ENCODE measurements at regions not wholly inside any gene's neighbourhood (a gene's known extent, or its start where the extent isn't known, plus 50 kb on each side); places are given as distances from the start of the nearest gene placed in this dataset.

- ATAC-seq: no peak
Observed at GRCh38 chr20:23165964-23166363, 79.8 kb upstream of the CD93 start.

- no peak for ATAC-seq
Observed at GRCh38 chr20:23165307-23165750, 79.2 kb upstream of the CD93 start.

- no peak for ATAC-seq
Observed at GRCh38 chr20:23164176-23164601, 78.1 kb upstream of the CD93 start.

GRCh38 chr20:23163562-23163961 is 77.4 kb upstream of the CD93 start:
- no peak for ATAC-seq

- ATAC-seq: no peak
Observed at GRCh38 chr20:23162887-23163286, 76.8 kb upstream of the CD93 start.

GRCh38 chr20:23161968-23162696 is 76.0 kb upstream of the CD93 start:
- peak in 1 of 2 donors; percentile 20 for ATAC-seq

GRCh38 chr20:23161244-23161891 is 75.2 kb upstream of the CD93 start:
- ATAC-seq: no peak

- ATAC-seq: no peak
Observed at GRCh38 chr20:23160536-23161243, 74.6 kb upstream of the CD93 start.

- ATAC-seq: no peak
Observed at GRCh38 chr20:23159947-23160318, 73.8 kb upstream of the CD93 start.

- no peak for ATAC-seq
Observed at GRCh38 chr20:23159256-23159946, 73.3 kb upstream of the CD93 start.

GRCh38 chr20:23157734-23158133 is 71.6 kb upstream of the CD93 start:
- ATAC-seq: no peak

GRCh38 chr20:23156842-23157423 is 70.8 kb upstream of the CD93 start:
- ATAC-seq: no peak

GRCh38 chr20:23156170-23156841 is 70.2 kb upstream of the CD93 start:
- ATAC-seq: no peak

- no peak for ATAC-seq
Observed at GRCh38 chr20:23155141-23155590, 69.0 kb upstream of the CD93 start.

- ATAC-seq: no peak
Observed at GRCh38 chr20:23153696-23154341, 67.7 kb upstream of the CD93 start.

GRCh38 chr20:23152902-23153301 is 66.8 kb upstream of the CD93 start:
- ATAC-seq: no peak

- no peak for ATAC-seq
Observed at GRCh38 chr20:23152308-23152892, 66.3 kb upstream of the CD93 start.

- no peak for ATAC-seq
Observed at GRCh38 chr20:23151885-23152284, 65.8 kb upstream of the CD93 start.

- no peak for ATAC-seq
Observed at GRCh38 chr20:23151008-23151703, 65.0 kb upstream of the CD93 start.

- ATAC-seq: no peak
Observed at GRCh38 chr20:23150304-23151007, 64.3 kb upstream of the CD93 start.
